HepG2 (cell line): ENCODE measurements at regions not wholly inside any gene's neighbourhood (a gene's known extent, or its start where the extent isn't known, plus 50 kb on each side); places are given as distances from the start of the nearest gene placed in this dataset.

Experiments used
- ATAC-seq: fragments of 200-7000 bp; cut with Tn5 transposase; 3 replicates; pipeline ENCODE4 v1.9.1; 2020; ENCODE audit warnings: mild to moderate bottlenecking, moderate library complexity
- BruUV-seq: library from RNA; stranded (reverse); fragments of 400-500 nt; replicated peaks from 2 replicates; lab custom pipeline; 2021; lab: Mats Ljungman, UMichigan
- CTCF ChIA-PET: fragments of 300-600 bp; formaldehyde crosslinking; extraction: SDS; loops from one replicate; lab custom pipeline; 2021; ENCODE audit warnings: low total read pairs, inconsistent platforms, low intra/inter-chr PET ratio; lab: Yijun Ruan, JAX
- POLR2A ChIA-PET: fragments of 350-600 bp; sonication (Branson Sonifier 250); formaldehyde crosslinking; loops from one replicate; lab custom pipeline; 2020; ENCODE audit warnings: antibody characterized with exemption, inconsistent platforms; lab: Yijun Ruan, JAX
- DNase-seq: peaks from one replicate; pipeline ENCODE4 v3.0.0-alpha.2; 2015; ENCODE audit warnings: low spot score
- FAIRE-seq: peaks from 3 replicates; lab custom pipeline; 2011; peaks lifted over from hg19 to GRCh38; lab: Jason Lieb, UNC
- H2AFZ ChIP-seq: one replicate; pipeline ENCODE4 v1.6.1; 2011; ENCODE audit warnings: low read length, inconsistent platforms
- H3K27ac ChIP-seq: fragments of 300-600 bp; 3 replicates; pipeline ENCODE4 v1.8.0; 2011; ENCODE audit warnings: mixed run types, mild to moderate bottlenecking, mixed read lengths, low read length, inconsistent platforms; ENCODE audit not compliant: insufficient read depth; ENCODE audit errors: extremely low read length
- H3K27me3 ChIP-seq, 2 experiments: fragments of 200-600 bp in 1 of 2; 2 replicates in 1 of 2; 3 replicates in 1 of 2; pipeline versions ENCODE4 v1.6.0 to v1.8.0; 2011; ENCODE audit warnings: low read length in 2 of 2, mild to moderate bottlenecking in 2 of 2, moderate library complexity in 2 of 2, inconsistent platforms in 1 of 2; ENCODE audit not compliant: insufficient read depth in 2 of 2, control insufficient read depth in 1 of 2
- H3K36me3 ChIP-seq, 2 experiments: fragments of 200-600 bp in 1 of 2; replicated peaks in 1 of 2; 2 replicates in 1 of 2; 3 replicates in 1 of 2; pipeline versions ENCODE4 v1.5.1 to v1.8.0; 2011; ENCODE audit warnings: low read length in 2 of 2, inconsistent platforms in 1 of 2; ENCODE audit not compliant: insufficient read depth in 2 of 2, control insufficient read depth in 1 of 2
- H3K4me1 ChIP-seq: 2 replicates; pipeline ENCODE4 v1.5.1; 2012; ENCODE audit warnings: low read length, inconsistent platforms; ENCODE audit not compliant: insufficient read depth
- H3K4me2 ChIP-seq: 2 replicates; pipeline ENCODE4 v1.6.0; 2011; ENCODE audit warnings: low read depth, low read length, inconsistent platforms
- H3K4me3 ChIP-seq, 3 experiments: fragments of 200-600 bp in 1 of 3; sonication (generic), shearing (Covaris generic) in 1 of 3; replicated peaks in 1 of 3; 2 replicates each; pipeline ENCODE4 v1.5.1; 2011 to 2016; ENCODE audit warnings: low read length in 3 of 3, inconsistent platforms in 2 of 3, low read depth in 2 of 3, mild to moderate bottlenecking in 2 of 3, control low read depth in 1 of 3, mixed read lengths in 1 of 3; ENCODE audit not compliant: insufficient read depth in 1 of 3
- H3K79me2 ChIP-seq: one replicate; pipeline ENCODE4 v1.6.1; 2011; ENCODE audit warnings: low read length, inconsistent platforms; ENCODE audit not compliant: insufficient read depth
- H3K9ac ChIP-seq: 2 replicates; pipeline ENCODE4 v1.6.0; 2011; ENCODE audit warnings: mild to moderate bottlenecking, low read depth, low read length, inconsistent platforms; ENCODE audit not compliant: insufficient read depth
- H3K9me3 ChIP-seq: 2 replicates; pipeline ENCODE4 v1.5.1; 2012; ENCODE audit warnings: mild to moderate bottlenecking, low read length
- H4K20me1 ChIP-seq: 2 replicates; pipeline ENCODE4 v1.6.0; 2011; ENCODE audit warnings: inconsistent platforms, mild to moderate bottlenecking, low read length, moderate library complexity; ENCODE audit not compliant: insufficient read depth
- FIP1L1 ChIP-seq: fragments of 200-400 bp; formaldehyde crosslinking; IDR thresholded peaks from 2 replicates; pipeline ENCODE4 v1.6.1; 2018; ENCODE audit warnings: low read depth, mild to moderate bottlenecking, low read length, moderate library complexity, borderline replicate concordance; ENCODE audit not compliant: insufficient read depth
- FOXK1 ChIP-seq: sonication (generic); formaldehyde crosslinking; IDR thresholded peaks from 2 replicates; pipeline ENCODE4 v1.4.0; 2020; ENCODE audit warnings: low read depth, missing genetic modification reagents, borderline replicate concordance
- HOXD1 ChIP-seq: sonication (generic); formaldehyde crosslinking; IDR thresholded peaks from 2 replicates; pipeline ENCODE4 v1.5.0; 2020; ENCODE audit warnings: missing genetic modification reagents
- KDM3A ChIP-seq: IDR thresholded peaks from 2 replicates; pipeline ENCODE4 v1.6.1; 2018; ENCODE audit warnings: low read depth, missing compliant biosample characterization
- KDM5B ChIP-seq: sonication (generic); formaldehyde crosslinking; IDR thresholded peaks from 2 replicates; pipeline ENCODE4 v1.4.0; 2020; ENCODE audit warnings: missing genetic modification reagents, mild to moderate bottlenecking, borderline replicate concordance
- NR2F1 ChIP-seq, 2 experiments: fragments of 450-650 bp in 1 of 2; formaldehyde crosslinking in 1 of 2; IDR thresholded peaks; 2 replicates each; pipeline versions ENCODE4 v1.5.0 to v1.6.1; 2016 to 2020; ENCODE audit warnings: mild to moderate bottlenecking in 1 of 2, missing compliant biosample characterization in 1 of 2, missing genetic modification reagents in 1 of 2, moderate library complexity in 1 of 2
- ZBTB21 ChIP-seq: sonication (generic); formaldehyde crosslinking; IDR thresholded peaks from 2 replicates; pipeline ENCODE4 v1.4.0; 2020; ENCODE audit warnings: missing genetic modification reagents
- ZNF17 ChIP-seq: sonication (generic); formaldehyde crosslinking; IDR thresholded peaks from 2 replicates; pipeline ENCODE4 v1.5.0; 2020; ENCODE audit warnings: mild to moderate bottlenecking, missing genetic modification reagents
- ZNF724P ChIP-seq: sonication (generic); formaldehyde crosslinking; IDR thresholded peaks from 2 replicates; pipeline ENCODE4 v1.8.0; 2022; ENCODE audit warnings: missing genetic modification reagents, borderline replicate concordance
- ZNF749 ChIP-seq: sonication (generic); formaldehyde crosslinking; IDR thresholded peaks from 2 replicates; pipeline ENCODE4 v1.8.0; 2022; ENCODE audit warnings: mild to moderate bottlenecking, missing genetic modification reagents, moderate library complexity, borderline replicate concordance
- WGBS: methylation state at CpG from one replicate; pipeline ENCODE4 v1.1.6; 2017; ENCODE audit warnings: low lambda C conversion rate; 5-methylcytosine and 5-hydroxymethylcytosine counted together
- in situ Hi-C: cut with HindIII; loops from 2 replicates; pipeline ENCODE4 v1.10.0; 2017; ENCODE audit warnings: low pct_unique_long_range_greater_than_20kb; ENCODE audit not compliant: extremely low pct_ligation_motif_present
- intact Hi-C: fragments of 100-400 bp; cut with micrococcal nuclease; formaldehyde crosslinking; loops from one replicate; pipeline ENCODE4 v1.10.0; 2022; ENCODE audit not compliant: unreplicated experiment
- TF ChIP-seq, protein P1 (sequence below): sonication (generic); formaldehyde crosslinking; conservative IDR thresholded peaks from 2 replicates; pipeline ENCODE4 v1.5.0; 2020; ENCODE audit warnings: missing genetic modification reagents
- TF ChIP-seq, protein P2 (sequence below): sonication (generic); formaldehyde crosslinking; IDR thresholded peaks from 2 replicates; pipeline ENCODE4 v1.8.0; 2023; ENCODE audit warnings: mild to moderate bottlenecking, missing genetic modification reagents

- H3K36me3 ChIP-seq: no peaks in the 10 kb centered on the region
- TF ChIP-seq FOXK1 (no peak), NR2F1 (CRISPR knock-in tag; IDR thresholded peaks at IDR 0.05) (no peak), ZNF17 (CRISPR knock-in tag) (no peak), KDM5B (CRISPR knock-in tag) (no peak), HOXD1 (CRISPR knock-in tag) (no peak), ZBTB21 (CRISPR knock-in tag) (no peak), KDM3A (CRISPR knock-in tag) (no peak), FIP1L1 (no peak), ZNF749 (CRISPR knock-in tag) (no peak), ZNF724P (CRISPR knock-in tag) (no peak)
- TF ChIP-seq, protein P1, sequence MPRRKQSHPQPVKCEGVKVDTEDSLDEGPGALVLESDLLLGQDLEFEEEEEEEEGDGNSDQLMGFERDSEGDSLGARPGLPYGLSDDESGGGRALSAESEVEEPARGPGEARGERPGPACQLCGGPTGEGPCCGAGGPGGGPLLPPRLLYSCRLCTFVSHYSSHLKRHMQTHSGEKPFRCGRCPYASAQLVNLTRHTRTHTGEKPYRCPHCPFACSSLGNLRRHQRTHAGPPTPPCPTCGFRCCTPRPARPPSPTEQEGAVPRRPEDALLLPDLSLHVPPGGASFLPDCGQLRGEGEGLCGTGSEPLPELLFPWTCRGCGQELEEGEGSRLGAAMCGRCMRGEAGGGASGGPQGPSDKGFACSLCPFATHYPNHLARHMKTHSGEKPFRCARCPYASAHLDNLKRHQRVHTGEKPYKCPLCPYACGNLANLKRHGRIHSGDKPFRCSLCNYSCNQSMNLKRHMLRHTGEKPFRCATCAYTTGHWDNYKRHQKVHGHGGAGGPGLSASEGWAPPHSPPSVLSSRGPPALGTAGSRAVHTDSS (CRISPR knock-in tag): no peak
- TF ChIP-seq, protein P2, sequence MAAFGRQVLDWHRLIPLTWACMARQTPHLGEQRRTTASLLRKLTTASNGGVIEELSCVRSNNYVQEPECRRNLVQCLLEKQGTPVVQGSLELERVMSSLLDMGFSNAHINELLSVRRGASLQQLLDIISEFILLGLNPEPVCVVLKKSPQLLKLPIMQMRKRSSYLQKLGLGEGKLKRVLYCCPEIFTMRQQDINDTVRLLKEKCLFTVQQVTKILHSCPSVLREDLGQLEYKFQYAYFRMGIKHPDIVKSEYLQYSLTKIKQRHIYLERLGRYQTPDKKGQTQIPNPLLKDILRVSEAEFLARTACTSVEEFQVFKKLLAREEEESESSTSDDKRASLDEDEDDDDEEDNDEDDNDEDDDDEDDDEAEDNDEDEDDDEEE (CRISPR knock-in tag): no peak
- TF ChIP-seq, all 625 proteins: peak for 0
- CTCF ChIA-PET: no interaction called here
- peaks cover 0 to 16% of the 10 kb centered on the region in 2 experiments; a peak in 3 of 5 replicates for H3K27me3 ChIP-seq
- no TSS peak for BruUV-seq
- no peak overlapping the region for H3K9ac ChIP-seq
- ATAC-seq (no peak), DNase-seq (no peak), FAIRE-seq (no peak)
- H2AFZ ChIP-seq: no peak overlapping the region
- no peaks in the 10 kb centered on the region for H4K20me1 ChIP-seq
- no peak overlapping the region for H3K4me2 ChIP-seq
- in situ Hi-C loops (no loop called here), intact Hi-C loops (no loop called here)
- 21% methylated on average over 5 of the region's 5 CpGs for WGBS
- H3K27ac ChIP-seq: no peak overlapping the region
- H3K4me3 ChIP-seq: no peak overlapping the region
- no peaks in the 10 kb centered on the region for H3K9me3 ChIP-seq
- no peaks in the 10 kb centered on the region for H3K79me2 ChIP-seq
- POLR2A ChIA-PET: no interaction called here
- H3K4me1 ChIP-seq: no peaks in the 10 kb centered on the region
Measured at GRCh38 chr7:25550149-25550548, 321.9 kb upstream of the NPVF start.
